ENCODE measurements at regions not wholly inside any gene's neighbourhood (a gene's known extent, or its start where the extent isn't known, plus 50 kb on each side); places are given as distances from the start of the nearest gene placed in this dataset.

GRCh38 chr2:120423167-120423943 is 77.4 kb downstream of the INHBB start:
- DNase-seq (ENCODE audit: low read depth, low spot score) = no peak
- no peak overlapping the region for H3K4me3 ChIP-seq (ENCODE audit: low read length)

DNA sequence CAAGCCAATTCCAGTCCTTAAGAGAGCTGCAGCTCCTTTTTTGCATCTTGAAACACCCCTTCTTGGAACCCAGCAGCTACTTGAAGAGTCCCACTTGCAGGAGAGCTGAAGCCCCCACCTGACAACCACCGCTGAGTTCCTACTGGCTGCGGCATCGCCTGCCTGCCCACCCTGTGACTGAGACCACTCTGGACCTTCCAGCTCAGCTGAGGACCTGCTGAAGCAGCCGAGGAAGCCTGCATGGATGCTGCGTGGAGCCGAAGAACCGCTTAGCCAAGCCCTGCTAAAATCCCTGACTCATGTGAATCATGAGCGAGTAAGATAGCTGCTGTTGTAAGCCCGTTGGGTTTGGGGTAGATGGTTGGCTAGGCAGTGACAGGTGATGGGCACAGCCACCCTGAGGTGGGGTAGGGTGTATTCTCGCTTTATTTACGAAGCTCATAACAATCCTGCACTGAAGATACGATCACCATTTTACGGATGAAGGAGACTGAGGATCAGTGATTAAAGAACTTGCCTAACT is 78.4 kb downstream of the INHBB start:
- DNase-seq (ENCODE audit: low read depth, low spot score) = no peak
- no peak overlapping the region for H3K4me3 ChIP-seq (ENCODE audit: low read length)

DNA sequence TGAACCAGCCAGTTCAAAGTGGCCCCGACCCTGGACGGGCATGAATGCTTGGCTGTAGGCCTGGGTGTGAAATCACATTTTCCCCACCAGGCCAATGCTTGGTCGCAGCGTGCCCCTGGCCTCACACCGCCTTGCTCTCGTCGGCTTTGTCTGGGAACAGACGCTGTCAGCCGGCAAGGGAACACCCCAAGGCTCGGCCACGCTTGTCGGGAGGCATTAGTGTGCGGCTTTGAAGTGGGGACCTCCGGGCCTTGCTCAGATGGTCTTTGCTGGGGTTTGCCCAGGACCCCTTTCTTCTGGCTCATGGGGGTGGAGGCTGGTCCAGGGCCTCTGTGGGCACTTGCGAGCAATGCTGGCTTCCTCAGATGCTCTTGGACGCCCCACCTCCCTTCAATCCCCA is 79.1 kb downstream of the INHBB start:
- H3K4me3 ChIP-seq (ENCODE audit: low read length) = no peak overlapping the region
- DNase-seq (ENCODE audit: low read depth, low spot score) = no peak

DNA sequence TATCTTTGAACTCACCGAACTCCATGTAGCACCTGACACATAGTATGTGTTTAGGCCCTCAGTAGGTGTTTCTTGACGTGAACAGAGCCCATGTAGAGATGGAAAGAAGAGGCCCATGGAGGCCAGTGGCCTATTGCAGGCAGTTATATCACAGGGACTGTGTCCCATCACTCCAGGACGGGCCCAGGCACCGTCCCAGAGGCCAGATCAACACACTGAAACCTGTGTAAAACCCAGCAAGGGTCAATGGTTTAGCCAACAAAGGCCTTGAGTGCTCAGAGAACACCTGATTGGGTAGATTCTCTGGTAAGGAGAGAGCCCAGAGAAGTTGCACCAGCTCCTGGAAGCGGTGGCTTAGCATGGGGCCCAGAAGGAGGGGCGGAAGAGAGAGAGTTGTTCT is 82.8 kb downstream of the INHBB start:
- H3K4me3 ChIP-seq (ENCODE audit: low read length) = no peak overlapping the region
- no peak for DNase-seq (ENCODE audit: low read depth, low spot score)

DNA sequence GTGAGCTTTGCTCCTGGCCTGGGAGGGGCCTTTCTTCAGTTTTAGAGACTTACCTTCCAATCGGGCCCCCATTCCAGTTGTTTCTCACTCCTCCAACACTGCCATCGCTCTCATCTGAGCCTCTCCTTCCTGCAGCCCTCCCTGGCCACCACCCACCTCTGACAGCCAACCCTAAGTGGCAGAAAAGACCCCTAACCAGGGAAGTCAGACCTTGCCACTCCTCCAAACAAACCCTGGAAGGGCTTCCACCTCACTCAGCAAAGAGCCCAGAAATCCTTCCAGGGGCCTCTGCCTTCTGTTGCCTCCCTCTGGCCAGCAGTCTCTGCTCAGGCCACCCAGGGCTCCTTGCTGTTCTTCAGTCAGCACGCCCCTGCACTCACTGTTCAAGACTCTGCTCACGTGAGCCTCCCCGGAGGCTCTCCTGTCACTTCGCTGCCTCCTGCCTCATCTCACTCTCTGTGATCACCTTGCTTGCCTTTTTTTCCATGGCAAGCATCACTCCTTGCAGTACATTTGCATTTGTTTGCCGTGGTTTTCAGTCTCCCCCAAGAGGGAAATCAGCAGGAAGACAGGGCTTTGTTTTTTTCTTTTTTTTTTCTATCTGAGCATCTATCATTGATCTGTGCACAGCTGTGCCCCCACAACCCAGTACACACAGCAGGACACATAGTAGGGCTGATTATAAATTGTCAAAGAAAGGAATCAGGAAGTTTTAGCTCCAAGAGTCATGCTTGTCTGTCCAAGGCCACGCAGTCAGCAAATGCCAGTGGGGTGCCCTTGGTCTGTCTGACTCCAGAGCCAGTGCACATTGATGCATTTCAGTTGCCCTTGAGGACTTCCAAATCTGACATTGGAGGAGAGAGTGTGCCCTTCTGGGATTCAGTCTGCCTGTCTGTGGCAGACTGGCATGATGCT is 83.9 kb downstream of the INHBB start:
- H3K4me3 ChIP-seq (ENCODE audit: low read length) = no peak overlapping the region
- DNase-seq (ENCODE audit: low read depth, low spot score) = no peak

GRCh38 chr2:120430501-120430830 is 84.5 kb downstream of the INHBB start:
- H3K4me3 ChIP-seq (ENCODE audit: low read length) = no peak overlapping the region
- no peak for DNase-seq (ENCODE audit: low read depth, low spot score)

- DNase-seq (ENCODE audit: low read depth, low spot score) = no peak
- H3K4me3 ChIP-seq (ENCODE audit: low read length) = no peak overlapping the region
Measured at GRCh38 chr2:120430957-120431356, 85.0 kb downstream of the INHBB start.

DNA sequence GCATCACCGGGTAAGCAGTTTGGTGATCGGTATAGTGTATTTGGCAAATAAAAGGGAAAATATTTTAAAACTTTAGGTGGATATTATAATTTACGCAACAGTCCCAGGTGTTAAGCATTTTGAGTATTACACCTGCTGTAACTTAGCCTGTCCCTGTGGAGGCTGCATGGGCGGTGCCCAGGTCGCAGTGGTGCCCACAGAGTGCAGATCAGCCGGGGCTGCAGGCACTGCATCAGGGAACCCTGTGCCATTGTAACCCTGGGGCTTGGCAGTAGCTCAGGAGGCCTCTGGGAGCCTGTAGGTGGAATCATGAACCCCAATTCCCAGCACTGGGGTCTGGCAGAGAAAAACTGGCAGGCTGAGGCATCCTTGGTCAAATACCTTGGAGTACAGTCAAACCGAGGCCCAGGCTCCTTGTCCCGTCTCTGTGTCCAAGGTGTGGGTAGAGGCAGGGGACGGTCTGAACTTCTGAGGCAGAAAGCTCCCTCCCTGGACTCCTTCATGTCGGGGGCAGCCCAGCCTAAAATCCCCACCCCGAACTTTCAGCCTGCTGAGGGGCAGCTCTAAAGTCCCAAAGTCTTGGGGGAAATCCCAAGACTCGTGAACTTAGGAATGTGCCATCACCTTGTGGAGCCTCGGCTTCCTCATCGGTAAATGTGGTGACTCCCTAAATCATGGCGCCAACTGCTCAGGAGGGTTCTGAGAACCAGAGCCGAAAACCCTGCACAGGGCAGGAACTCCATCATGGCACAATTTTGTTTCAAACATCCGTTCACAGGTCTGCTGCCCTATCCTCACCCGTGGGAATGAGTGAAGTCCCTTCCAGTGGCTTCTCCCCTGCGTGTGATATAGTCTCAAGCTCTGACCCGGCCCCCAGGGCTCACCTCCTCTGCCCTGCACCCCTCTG is 85.7 kb downstream of the INHBB start:
- no peak for DNase-seq (ENCODE audit: low read depth, low spot score)

DNA sequence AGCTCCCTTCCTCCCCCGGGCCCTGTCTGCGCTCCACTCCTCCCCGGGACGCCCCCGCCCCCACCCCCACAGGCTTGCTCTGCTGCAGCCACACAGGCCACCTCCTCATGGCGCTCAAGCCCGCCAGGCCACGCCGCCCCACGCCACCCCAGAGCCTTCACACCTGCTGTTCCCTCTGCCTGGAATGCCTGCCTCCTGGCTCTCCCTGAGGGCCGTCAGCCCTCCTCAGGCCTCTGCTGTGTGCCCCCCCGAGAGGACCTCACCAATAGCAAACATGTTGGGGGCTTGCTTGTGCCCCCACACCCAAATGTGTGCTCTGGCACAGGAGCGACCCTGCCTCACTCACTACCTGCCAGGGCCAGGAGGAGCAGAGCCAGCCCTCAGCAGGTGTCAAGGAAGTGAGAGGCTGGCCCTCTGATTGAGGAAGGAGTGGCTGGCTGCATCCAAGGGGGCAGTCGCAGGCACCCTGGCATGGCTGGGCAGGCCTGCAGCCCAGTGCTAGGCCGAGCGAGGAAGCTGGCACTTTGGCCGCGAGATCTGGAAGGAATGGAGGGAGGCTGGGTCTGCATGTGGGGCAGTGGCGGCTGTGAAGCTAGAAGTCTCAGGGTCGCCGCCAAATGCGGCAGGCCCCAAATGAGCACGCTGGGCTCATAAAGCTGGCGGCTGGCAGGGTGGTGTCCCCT is 86.5 kb downstream of the INHBB start:
- no peak overlapping the region for H3K4me3 ChIP-seq (ENCODE audit: low read length)
- no peak for DNase-seq (ENCODE audit: low read depth, low spot score)

More for the DNA sequence above, 85.7 kb downstream of the INHBB start:
- no peak overlapping the region for H3K4me3 ChIP-seq (ENCODE audit: low read length)

DNA sequence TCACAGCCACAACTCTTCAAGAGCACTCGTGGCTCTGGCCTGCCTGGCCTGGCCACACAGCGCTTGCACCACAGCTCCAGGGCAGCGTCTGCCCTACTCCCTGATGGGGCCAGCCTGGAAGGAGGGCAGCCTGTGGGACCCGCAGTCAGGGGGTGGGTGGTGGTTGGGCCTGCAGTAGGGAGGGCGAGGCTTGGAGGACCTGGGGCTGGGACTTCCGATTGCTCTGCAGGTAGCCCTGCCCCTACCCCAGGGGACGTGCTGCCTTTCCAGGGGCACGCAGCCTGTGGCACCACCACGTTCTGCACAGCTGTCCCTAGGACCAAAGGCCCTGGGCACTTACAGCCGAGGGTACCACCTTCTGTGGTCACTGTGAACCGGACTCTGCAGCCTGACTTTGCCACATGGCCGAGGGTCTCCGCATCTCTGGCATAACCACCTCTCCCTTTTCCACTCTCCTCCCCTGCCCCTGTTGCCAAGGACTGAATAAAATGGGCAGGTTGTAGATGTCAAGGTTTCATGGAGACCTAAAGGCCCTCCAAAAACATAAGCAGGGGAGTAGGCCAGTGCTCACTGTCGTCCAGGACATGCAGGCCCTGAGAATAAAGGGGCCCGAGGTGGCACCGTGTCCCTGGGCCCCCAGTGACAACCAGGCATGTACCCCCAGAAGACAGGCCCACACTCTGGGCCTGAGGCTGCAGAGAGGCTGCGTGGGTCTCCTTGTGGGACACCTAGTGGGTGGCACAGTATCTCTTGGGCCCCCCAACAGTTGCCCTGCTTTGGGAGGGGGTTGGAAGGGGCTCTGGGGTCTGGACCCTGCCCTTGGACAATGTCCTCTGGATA is 87.3 kb downstream of the INHBB start:
- H3K4me3 ChIP-seq (ENCODE audit: low read length) = no peak overlapping the region
- no peak for DNase-seq (ENCODE audit: low read depth, low spot score)

DNA sequence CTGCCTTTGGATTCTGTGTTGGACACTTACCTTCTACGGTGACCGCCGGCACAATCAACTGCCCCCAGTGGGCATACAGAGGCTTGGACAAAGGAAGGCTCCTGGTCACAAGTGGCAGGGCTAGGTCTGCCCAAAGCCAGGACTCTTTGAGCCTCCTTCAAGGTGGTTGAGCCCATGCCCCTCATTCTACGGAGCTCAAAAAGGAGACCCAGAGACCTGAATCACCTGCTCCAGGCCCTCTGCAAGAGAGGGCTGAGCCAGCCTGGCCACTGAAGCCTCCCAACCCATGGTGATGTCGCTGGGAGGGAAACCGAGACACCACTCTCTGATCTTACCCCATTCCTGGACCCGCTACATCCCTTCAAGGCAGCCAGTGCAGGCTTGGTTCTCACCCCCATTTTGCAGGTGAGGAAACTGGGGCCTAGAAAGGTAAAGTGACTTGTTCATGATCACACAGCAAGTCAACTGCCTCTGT is 87.9 kb downstream of the INHBB start:
- no peak for DNase-seq (ENCODE audit: low read depth, low spot score)
- no peak overlapping the region for H3K4me3 ChIP-seq (ENCODE audit: low read length)

DNA sequence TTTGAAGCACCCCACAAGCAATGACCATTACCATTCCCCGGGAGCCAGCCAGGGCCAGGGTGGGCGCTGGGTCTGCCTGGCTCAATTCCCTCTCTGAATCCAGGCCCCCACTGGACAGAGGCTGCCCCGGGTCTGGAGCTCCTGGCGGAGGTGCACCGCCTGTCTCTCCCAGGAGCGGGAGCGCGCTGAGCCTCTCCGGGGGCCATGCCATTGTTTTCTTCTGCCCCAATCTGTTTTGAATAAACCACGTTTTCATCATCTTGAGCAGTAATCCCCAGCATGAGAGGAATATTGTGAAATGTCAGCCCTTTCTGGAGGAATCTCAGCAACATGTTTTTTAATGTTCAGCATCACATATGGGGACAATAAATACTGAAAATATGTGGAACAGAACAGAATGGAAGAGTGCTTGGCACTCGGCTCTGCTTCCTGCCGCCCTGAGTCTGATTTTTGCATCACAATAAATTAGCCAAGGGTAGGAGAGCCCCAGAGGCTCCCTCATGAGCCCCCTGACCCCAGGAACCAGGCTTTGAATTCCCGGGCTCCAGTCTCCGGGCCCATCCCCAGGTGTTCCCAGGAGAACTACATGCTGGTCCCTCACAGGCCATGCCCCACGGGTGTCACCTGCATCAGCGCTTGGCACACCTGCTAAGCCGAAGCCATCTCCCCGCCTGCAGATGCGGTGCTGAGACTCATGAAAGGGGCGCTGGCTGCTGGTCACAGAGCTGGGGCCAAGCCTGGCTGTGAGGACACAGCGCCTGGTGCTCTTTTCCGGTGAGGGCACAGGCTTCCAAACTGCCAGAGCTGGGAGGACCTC is 88.8 kb downstream of the INHBB start:
- no peak for DNase-seq (ENCODE audit: low read depth, low spot score)
- H3K4me3 ChIP-seq (ENCODE audit: low read length) = no peak overlapping the region

GRCh38 chr2:120435671-120436459 is 89.9 kb downstream of the INHBB start:
- no peak for DNase-seq (ENCODE audit: low read depth, low spot score)
- H3K4me3 ChIP-seq (ENCODE audit: low read length) = no peak overlapping the region

DNA sequence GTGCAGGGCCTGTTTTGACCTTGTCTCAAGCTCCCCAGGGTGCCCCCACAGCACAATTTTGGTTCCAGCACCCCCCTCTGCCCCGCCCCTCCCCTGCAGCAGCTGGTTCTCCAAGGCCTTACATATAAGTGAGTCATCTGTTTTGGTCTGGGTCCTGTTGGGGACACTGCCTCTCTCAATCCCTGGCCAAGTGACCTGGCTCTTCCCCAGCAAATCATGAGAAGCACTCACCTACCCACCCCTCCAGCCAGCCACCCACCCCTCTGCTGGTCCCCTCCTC is 90.5 kb downstream of the INHBB start:
- no peak overlapping the region for H3K4me3 ChIP-seq (ENCODE audit: low read length)
- no peak for DNase-seq (ENCODE audit: low read depth, low spot score)

DNA sequence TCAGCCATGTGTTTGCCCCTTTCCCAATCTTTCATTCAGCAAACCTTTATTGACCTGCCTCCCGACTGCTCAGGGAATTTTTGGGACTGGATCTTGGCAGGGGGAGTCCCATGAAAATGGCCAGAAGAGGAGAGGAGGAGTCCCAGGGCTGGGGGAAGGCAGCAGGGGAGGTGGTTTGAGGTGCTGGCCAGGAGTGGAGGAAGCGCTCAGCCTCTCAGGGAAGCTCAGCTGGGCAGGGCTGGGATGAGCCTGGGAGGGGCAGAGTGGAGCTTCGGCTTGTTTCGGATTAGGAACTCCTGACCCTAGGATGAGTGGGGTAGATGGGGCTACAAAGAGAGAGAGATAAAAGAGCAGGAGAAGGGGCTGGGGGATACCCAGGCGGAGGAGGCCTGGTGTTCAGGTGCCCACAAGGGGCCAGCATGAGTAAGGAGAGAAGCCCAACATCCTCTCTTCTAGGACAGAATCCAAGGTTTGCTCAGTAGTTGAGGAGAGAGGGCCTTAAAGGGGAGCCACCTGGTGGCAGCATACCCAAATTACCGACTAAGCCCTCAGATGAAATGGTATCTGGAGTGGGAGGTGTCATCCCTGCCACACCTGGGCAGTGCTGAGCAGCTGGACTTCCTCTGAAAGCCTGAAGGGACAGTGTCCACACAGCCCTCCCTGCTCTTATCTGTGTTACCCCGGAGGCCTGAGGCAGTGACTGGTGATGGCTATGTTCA is 91.1 kb downstream of the INHBB start:
- H3K4me3 ChIP-seq (ENCODE audit: low read length) = no peak overlapping the region
- peak; percentile 19 for DNase-seq (ENCODE audit: low read depth, low spot score)

- no peak overlapping the region for H3K4me3 ChIP-seq (ENCODE audit: low read length)
- DNase-seq (ENCODE audit: low read depth, low spot score) = no peak
Measured at GRCh38 chr2:120437604-120438000, 91.7 kb downstream of the INHBB start.
